Suprapubic skin (tissue), 4 donors: ENCODE measurements at regions not wholly inside any gene's neighbourhood (a gene's known extent, or its start where the extent isn't known, plus 50 kb on each side); places are given as distances from the start of the nearest gene placed in this dataset.
"Not testable (repeated sequence)": the region's sequence is repeated elsewhere in the genome, so short reads cannot be mapped to it uniquely, and the experiment has no call there.

Experiments used
- DNase-seq, 2 donors: peaks; one replicate each; pipeline ENCODE4 v3.0.0-alpha.2; 2019; ENCODE audit warnings: low spot score in 2 of 2
- H3K27ac ChIP-seq: fragments of 200-600 bp; sonication (generic); one replicate; pipeline ENCODE4 v1.5.1; 2019
- H3K27me3 ChIP-seq: fragments of 200-600 bp; sonication (generic); one replicate; pipeline ENCODE4 v1.5.1; 2019
- H3K36me3 ChIP-seq: fragments of 200-600 bp; sonication (generic); one replicate; pipeline ENCODE4 v1.5.1; 2019
- H3K4me1 ChIP-seq: fragments of 200-600 bp; sonication (generic); one replicate; pipeline ENCODE4 v1.5.1; 2019
- H3K4me3 ChIP-seq: fragments of 200-600 bp; sonication (generic); one replicate; pipeline ENCODE4 v1.5.1; 2019; ENCODE audit warnings: mild to moderate bottlenecking
- H3K9me3 ChIP-seq: fragments of 200-600 bp; sonication (generic); one replicate; pipeline ENCODE4 v1.5.1; 2019
- EP300 ChIP-seq: sonication (generic); formaldehyde crosslinking; IDR thresholded peaks from one replicate; pipeline ENCODE4 v1.6.1; 2017; ENCODE audit warnings: antibody characterized with exemption
- POLR2A ChIP-seq, 2 donors: fragments of 450-650 bp; IDR thresholded peaks; one replicate each; pipeline ENCODE4 v1.6.1; 2017; ENCODE audit warnings: antibody characterized with exemption in 2 of 2, mild to moderate bottlenecking in 2 of 2, moderate library complexity in 2 of 2
- POLR2AphosphoS5 ChIP-seq, 3 donors: sonication (generic); formaldehyde crosslinking; IDR thresholded peaks; one replicate each; pipeline ENCODE4 v1.6.1; 2017; ENCODE audit warnings: antibody characterized with exemption in 3 of 3
- WGBS: methylation state at CpG from one replicate; pipeline ENCODE4 v1.1.5; 2018; 5-methylcytosine and 5-hydroxymethylcytosine counted together
- TF ChIP-seq, protein P1 (sequence below), 2 donors: fragments of 200-600 bp in 1 of 2; fragments of 450-650 bp in 1 of 2; sonication (generic) in 1 of 2; IDR thresholded peaks; one replicate each; pipeline ENCODE4 v1.5.1; 2016 to 2019; ENCODE audit warnings: antibody characterized with exemption in 2 of 2, mild to moderate bottlenecking in 1 of 2, moderate library complexity in 1 of 2

DNA sequence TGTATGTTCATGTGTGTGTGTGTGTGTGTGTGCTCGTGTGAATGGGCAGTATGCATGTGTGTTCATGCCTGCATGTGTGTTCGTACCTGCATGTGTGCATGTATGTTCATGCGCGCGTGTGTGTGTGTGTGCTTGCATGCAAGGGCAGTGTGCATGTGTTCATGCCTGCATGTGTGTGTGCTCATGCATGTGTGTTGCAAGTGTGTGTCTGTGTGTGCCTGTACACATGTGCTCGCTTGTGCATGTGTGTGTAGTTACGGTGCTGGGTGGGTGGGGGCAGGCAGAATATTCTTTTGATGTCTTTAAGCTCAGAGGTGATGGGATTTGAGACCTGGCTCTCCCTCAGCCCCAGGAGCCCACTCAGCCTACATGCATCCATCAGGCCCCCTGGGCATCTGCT is 822.1 kb downstream of the BRD1 start:
- Histone ChIP-seq H3K27ac (no peak overlapping the region), H3K4me1 (no peaks in the 10 kb centered on the region), H3K36me3 (no peaks in the 10 kb centered on the region), H3K27me3 (peaks cover 23% of the 10 kb centered on the region), H3K9me3 (peaks cover 6% of the 10 kb centered on the region), H3K4me3 (no peak overlapping the region)
- no peak for DNase-seq
- TF ChIP-seq POLR2A (IDR thresholded peaks at IDR 0.05) (no peak), EP300 (no peak), POLR2AphosphoS5 (IDR thresholded peaks at IDR 0.05) (no peak)
- TF ChIP-seq, protein P1, sequence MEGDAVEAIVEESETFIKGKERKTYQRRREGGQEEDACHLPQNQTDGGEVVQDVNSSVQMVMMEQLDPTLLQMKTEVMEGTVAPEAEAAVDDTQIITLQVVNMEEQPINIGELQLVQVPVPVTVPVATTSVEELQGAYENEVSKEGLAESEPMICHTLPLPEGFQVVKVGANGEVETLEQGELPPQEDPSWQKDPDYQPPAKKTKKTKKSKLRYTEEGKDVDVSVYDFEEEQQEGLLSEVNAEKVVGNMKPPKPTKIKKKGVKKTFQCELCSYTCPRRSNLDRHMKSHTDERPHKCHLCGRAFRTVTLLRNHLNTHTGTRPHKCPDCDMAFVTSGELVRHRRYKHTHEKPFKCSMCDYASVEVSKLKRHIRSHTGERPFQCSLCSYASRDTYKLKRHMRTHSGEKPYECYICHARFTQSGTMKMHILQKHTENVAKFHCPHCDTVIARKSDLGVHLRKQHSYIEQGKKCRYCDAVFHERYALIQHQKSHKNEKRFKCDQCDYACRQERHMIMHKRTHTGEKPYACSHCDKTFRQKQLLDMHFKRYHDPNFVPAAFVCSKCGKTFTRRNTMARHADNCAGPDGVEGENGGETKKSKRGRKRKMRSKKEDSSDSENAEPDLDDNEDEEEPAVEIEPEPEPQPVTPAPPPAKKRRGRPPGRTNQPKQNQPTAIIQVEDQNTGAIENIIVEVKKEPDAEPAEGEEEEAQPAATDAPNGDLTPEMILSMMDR (IDR thresholded peaks at IDR 0.05): no peak
- WGBS: 79% methylated on average over 5 of the region's 7 CpGs

GRCh38 chr22:49004484-49005399 is 822.9 kb downstream of the BRD1 start:
- Histone ChIP-seq H3K4me3 (no peak overlapping the region), H3K4me1 (no peaks in the 10 kb centered on the region), H3K9me3 (peaks cover 6% of the 10 kb centered on the region), H3K27ac (no peak overlapping the region), H3K27me3 (peaks cover 17% of the 10 kb centered on the region), H3K36me3 (no peaks in the 10 kb centered on the region)
- DNase-seq: no peak
- TF ChIP-seq POLR2A (IDR thresholded peaks at IDR 0.05): no peak
- TF ChIP-seq, protein P1 (IDR thresholded peaks at IDR 0.05): no peak
- no peak for TF ChIP-seq EP300
- no peak for TF ChIP-seq POLR2AphosphoS5 (IDR thresholded peaks at IDR 0.05)
- WGBS: 89% methylated on average over 22 of the region's 29 CpGs

DNA sequence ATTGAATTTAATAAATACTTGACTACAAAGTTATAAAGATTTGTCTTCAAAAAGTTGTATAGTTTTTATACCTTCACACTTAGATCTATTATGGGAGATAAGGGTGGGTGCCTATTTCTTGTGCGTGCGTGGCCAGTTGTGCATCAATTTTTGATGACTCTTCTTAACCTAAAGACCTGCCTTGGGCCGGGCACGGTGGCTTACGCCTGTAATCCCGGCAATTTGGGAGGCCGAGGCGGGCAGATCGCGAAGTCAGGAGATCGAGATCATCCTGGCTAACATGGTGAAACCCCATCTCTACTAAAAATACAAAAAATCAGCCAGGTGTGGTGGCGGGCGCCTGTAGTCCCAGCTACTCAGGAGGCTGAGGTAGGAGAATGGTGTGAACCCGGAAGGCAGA is 830.1 kb downstream of the BRD1 start:
- not testable (repeated sequence) for H3K36me3 ChIP-seq, H3K27ac ChIP-seq, H3K4me1 ChIP-seq, H3K9me3 ChIP-seq, DNase-seq, H3K4me3 ChIP-seq
- peaks cover 13% of the 10 kb centered on the region for H3K27me3 ChIP-seq
- WGBS: 94% methylated on average over 14 of the region's 14 CpGs

DNA sequence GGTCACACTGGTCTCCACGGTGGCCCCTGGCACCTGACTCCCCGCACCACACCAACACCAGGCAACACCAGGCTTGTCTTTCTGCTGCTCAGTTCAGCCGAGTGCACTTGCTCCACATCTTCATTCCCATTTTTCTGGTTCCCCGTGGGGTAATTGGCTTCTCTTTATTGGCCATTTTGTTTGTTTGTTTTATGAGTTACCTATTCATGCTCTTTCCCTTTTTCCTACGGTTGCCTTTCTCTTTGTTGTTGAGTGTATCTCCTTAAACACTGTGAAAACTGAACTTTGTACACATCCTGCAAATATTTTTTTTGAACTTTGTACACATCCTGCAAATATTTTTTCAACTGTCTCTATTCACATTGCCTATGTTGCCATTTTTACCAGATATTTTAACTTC is 834.0 kb downstream of the BRD1 start:
- H3K9me3 ChIP-seq: no peaks in the 10 kb centered on the region
- no peaks in the 10 kb centered on the region for H3K36me3 ChIP-seq
- 67% methylated on average over 5 of the region's 5 CpGs for WGBS
- DNase-seq: no peak
- no peak overlapping the region for H3K27ac ChIP-seq
- TF ChIP-seq, protein P1 (IDR thresholded peaks at IDR 0.05): no peak
- TF ChIP-seq POLR2AphosphoS5 (IDR thresholded peaks at IDR 0.05) (no peak), POLR2A (IDR thresholded peaks at IDR 0.05) (no peak), EP300 (no peak)
- no peaks in the 10 kb centered on the region for H3K4me1 ChIP-seq
- H3K27me3 ChIP-seq: peaks cover 9% of the 10 kb centered on the region
- no peak overlapping the region for H3K4me3 ChIP-seq

- Histone ChIP-seq H3K27ac (no peak overlapping the region), H3K4me3 (no peak overlapping the region), H3K36me3 (no peaks in the 10 kb centered on the region), H3K27me3 (peaks cover 20% of the 10 kb centered on the region), H3K4me1 (no peaks in the 10 kb centered on the region), H3K9me3 (no peaks in the 10 kb centered on the region)
- TF ChIP-seq POLR2AphosphoS5 (IDR thresholded peaks at IDR 0.05) (no peak), POLR2A (IDR thresholded peaks at IDR 0.05) (no peak), EP300 (no peak)
- TF ChIP-seq, protein P1 (IDR thresholded peaks at IDR 0.05): no peak
- WGBS: 89% methylated on average over 14 of the region's 14 CpGs
- no peak for DNase-seq
Observed at GRCh38 chr22:48984639-48985038, 843.0 kb downstream of the BRD1 start.
